Hepatocyte (in vitro differentiated cells): ENCODE measurements at regions not wholly inside any gene's neighbourhood (a gene's known extent, or its start where the extent isn't known, plus 50 kb on each side); places are given as distances from the start of the nearest gene placed in this dataset.

Source experiments
- EZH2 ChIP-seq: fragments of 200-600 bp; sonication (generic); IDR thresholded peaks from 2 replicates; pipeline ENCODE4 v1.6.1; 2016; ENCODE audit warnings: antibody characterized with exemption, mild to moderate bottlenecking, borderline replicate concordance
- TF ChIP-seq, protein P1 (sequence below): fragments of 200-600 bp; sonication (generic); IDR thresholded peaks from 2 replicates; pipeline ENCODE4 v1.5.1; 2016; ENCODE audit warnings: antibody characterized with exemption, mild to moderate bottlenecking; ENCODE audit not compliant: poor library complexity

- TF ChIP-seq, protein P1, sequence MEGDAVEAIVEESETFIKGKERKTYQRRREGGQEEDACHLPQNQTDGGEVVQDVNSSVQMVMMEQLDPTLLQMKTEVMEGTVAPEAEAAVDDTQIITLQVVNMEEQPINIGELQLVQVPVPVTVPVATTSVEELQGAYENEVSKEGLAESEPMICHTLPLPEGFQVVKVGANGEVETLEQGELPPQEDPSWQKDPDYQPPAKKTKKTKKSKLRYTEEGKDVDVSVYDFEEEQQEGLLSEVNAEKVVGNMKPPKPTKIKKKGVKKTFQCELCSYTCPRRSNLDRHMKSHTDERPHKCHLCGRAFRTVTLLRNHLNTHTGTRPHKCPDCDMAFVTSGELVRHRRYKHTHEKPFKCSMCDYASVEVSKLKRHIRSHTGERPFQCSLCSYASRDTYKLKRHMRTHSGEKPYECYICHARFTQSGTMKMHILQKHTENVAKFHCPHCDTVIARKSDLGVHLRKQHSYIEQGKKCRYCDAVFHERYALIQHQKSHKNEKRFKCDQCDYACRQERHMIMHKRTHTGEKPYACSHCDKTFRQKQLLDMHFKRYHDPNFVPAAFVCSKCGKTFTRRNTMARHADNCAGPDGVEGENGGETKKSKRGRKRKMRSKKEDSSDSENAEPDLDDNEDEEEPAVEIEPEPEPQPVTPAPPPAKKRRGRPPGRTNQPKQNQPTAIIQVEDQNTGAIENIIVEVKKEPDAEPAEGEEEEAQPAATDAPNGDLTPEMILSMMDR, result no peak
- TF ChIP-seq EZH2, result no peak
Measured at GRCh38 chr13:34701919-34702318, 240.2 kb upstream of the NBEA start.
